Ovary (tissue), 7 donors: ENCODE measurements at regions not wholly inside any gene's neighbourhood (a gene's known extent, or its start where the extent isn't known, plus 50 kb on each side); places are given as distances from the start of the nearest gene placed in this dataset.

Source experiments
- DNase-seq, 5 donors: peaks; one replicate each; pipeline ENCODE4 v3.0.0-alpha.2; 2019 to 2020
- H3K27ac ChIP-seq, 2 donors: fragments of 200-600 bp; one replicate each; pipeline versions ENCODE4 v1.5.1 to v1.8.0; 2019 to 2022
- H3K27me3 ChIP-seq: fragments of 200-600 bp; one replicate; pipeline ENCODE4 v1.8.0; 2022
- H3K36me3 ChIP-seq: fragments of 200-600 bp; sonication (generic); one replicate; pipeline ENCODE4 v1.5.1; 2019
- H3K4me1 ChIP-seq: one replicate; pipeline ENCODE4 v1.8.1; 2013; ENCODE audit warnings: mild to moderate bottlenecking, moderate library complexity; ENCODE audit not compliant: insufficient read depth
- H3K4me3 ChIP-seq: fragments of 200-600 bp; sonication (generic); one replicate; pipeline ENCODE4 v1.5.1; 2017
- H3K9me3 ChIP-seq, 2 donors: fragments of 200-600 bp in 1 of 2; sonication (generic) in 1 of 2; one replicate each; pipeline versions ENCODE4 v1.5.1 to v1.8.1; 2013 to 2019; ENCODE audit warnings: mild to moderate bottlenecking in 1 of 2, moderate library complexity in 1 of 2
- CTCF ChIP-seq, 3 donors: fragments of 450-650 bp in 2 of 3; fragments of 200-600 bp in 1 of 3; IDR thresholded peaks; one replicate each; pipeline versions ENCODE4 v1.5.1 to v1.8.0; 2016 to 2022; ENCODE audit warnings: antibody characterized with exemption in 3 of 3, mild to moderate bottlenecking in 1 of 3
- EP300 ChIP-seq: sonication (generic); formaldehyde crosslinking; IDR thresholded peaks from one replicate; pipeline ENCODE4 v1.6.1; 2017; ENCODE audit warnings: antibody characterized with exemption
- POLR2A ChIP-seq: fragments of 450-650 bp; IDR thresholded peaks from one replicate; pipeline ENCODE4 v1.6.1; 2017; ENCODE audit warnings: antibody characterized with exemption, mild to moderate bottlenecking, moderate library complexity
- WGBS, 3 donors: extraction: QIAGEN DNeasy Blood & Tissue Kit in 1 of 3; methylation state at CpG; one replicate each; pipeline versions ENCODE4 v1.1.5 to v1.1.7; 2013 to 2017; 5-methylcytosine and 5-hydroxymethylcytosine counted together
- intact Hi-C, 4 donors: fragments of 100-400 bp; cut with DNase I; formaldehyde crosslinking; loops; one replicate each; pipeline versions ENCODE4 v1.11.0 to v1.15.1; 2022 to 2023
- donor health status: DM: no; HTN: no; CAD: no; lungs with moderate emphysema.
- donor health status: DM: no; HTN: no; CAD: no.
- donor health status: Bipolar disorder and iron deficiency.
- donor health status: DM: no; HTN: no; CAD: no.
- donor health status: DM: yes; HTN: yes; CAD: no.

GRCh38 chr1:60899464-60899863 lies 182.9 kb upstream of the NFIA start:
- Histone ChIP-seq H3K4me1 (peaks cover under 1% of the 10 kb centered on the region), H3K27me3 (no peaks in the 10 kb centered on the region), H3K36me3 (no peaks in the 10 kb centered on the region), H3K4me3 (no peak overlapping the region), H3K27ac (no peak overlapping the region), H3K9me3 (no peaks in the 10 kb centered on the region)
- WGBS, 3 donors = 76 to 85% (median 77%) methylated on average over 3 of the region's 3 CpGs
- intact Hi-C loops = loop anchor here in 1 of 4 donors (5.0 kb wide), 1 partner anchor 772 kb away; no protein-coding TSS in a partner anchor
- no peak for DNase-seq
- no peak for TF ChIP-seq POLR2A
- TF ChIP-seq EP300 = no peak
- no peak for TF ChIP-seq CTCF (IDR thresholded peaks at IDR 0.05)

- no peak overlapping the region for H3K27ac ChIP-seq
- no peaks in the 10 kb centered on the region for H3K27me3 ChIP-seq
- H3K9me3 ChIP-seq = no peaks in the 10 kb centered on the region
- 92 to 94% (median 93%) methylated on average over 4 of the region's 4 CpGs for WGBS, 3 donors
- DNase-seq = no peak
- no peaks in the 10 kb centered on the region for H3K4me1 ChIP-seq
- intact Hi-C loops = loop anchor here in 1 of 4 donors (5.0 kb wide), 1 partner anchor 772 kb away; no protein-coding TSS in a partner anchor
- no peaks in the 10 kb centered on the region for H3K36me3 ChIP-seq
- no peak for TF ChIP-seq CTCF (IDR thresholded peaks at IDR 0.05)
- no peak for TF ChIP-seq EP300
- no peak for TF ChIP-seq POLR2A
- H3K4me3 ChIP-seq = no peak overlapping the region
These were observed 183.4 kb upstream of the NFIA start for GRCh38 chr1:60898987-60899386.

GRCh38 chr1:60898413-60898812 lies 183.9 kb upstream of the NFIA start:
- no peak for DNase-seq
- TF ChIP-seq POLR2A = no peak
- no peak for TF ChIP-seq EP300
- no peak for TF ChIP-seq CTCF (IDR thresholded peaks at IDR 0.05)
- WGBS, 3 donors = 60 to 71% (median 64%) methylated on average over 4 of the region's 4 CpGs
- no peaks in the 10 kb centered on the region for H3K4me1 ChIP-seq
- H3K36me3 ChIP-seq = no peaks in the 10 kb centered on the region
- no peaks in the 10 kb centered on the region for H3K27me3 ChIP-seq
- no peak overlapping the region for H3K27ac ChIP-seq
- no peak overlapping the region for H3K4me3 ChIP-seq
- intact Hi-C loops = loop anchor here in 1 of 4 donors (5.0 kb wide), 1 partner anchor 771 kb away; no protein-coding TSS in a partner anchor
- H3K9me3 ChIP-seq = no peaks in the 10 kb centered on the region

- intact Hi-C loops = loop anchor here in 1 of 4 donors (5.0 kb wide), 1 partner anchor 770 kb away; no protein-coding TSS in a partner anchor
- no peaks in the 10 kb centered on the region for H3K36me3 ChIP-seq
- TF ChIP-seq CTCF (IDR thresholded peaks at IDR 0.05) (no peak), POLR2A (no peak), EP300 (no peak)
- H3K27me3 ChIP-seq = no peaks in the 10 kb centered on the region
- H3K4me1 ChIP-seq = no peaks in the 10 kb centered on the region
- WGBS, 3 donors = 87 to 91% (median 90%) methylated on average over 14 of the region's 14 CpGs
- no peak overlapping the region for H3K4me3 ChIP-seq
- no peak overlapping the region for H3K27ac ChIP-seq
- H3K9me3 ChIP-seq = no peaks in the 10 kb centered on the region
- no peak for DNase-seq
These were observed 185.5 kb upstream of the NFIA start for GRCh38 chr1:60896701-60897363.
